Endothelial cell of umbilical vein (primary cell): ENCODE measurements at regions not wholly inside any gene's neighbourhood (a gene's known extent, or its start where the extent isn't known, plus 50 kb on each side); places are given as distances from the start of the nearest gene placed in this dataset.

ENCODE experiments used
- BruUV-seq: library from RNA; stranded (reverse); fragments of 400-500 nt; replicated peaks from 2 replicates; lab custom pipeline; 2021; lab: Mats Ljungman, UMichigan
- CTCF ChIA-PET: fragments of 300-600, 350-600 bp; sonication (Branson Sonifier 250); formaldehyde crosslinking; loops from one replicate; lab custom pipeline; 2021; ENCODE audit warnings: antibody characterized with exemption, inconsistent platforms; lab: Charles Lee
- POLR2A ChIA-PET: fragments of 300-600, 350-600 bp; sonication (Branson Sonifier 250); formaldehyde crosslinking; loops from one replicate; lab custom pipeline; 2021; ENCODE audit warnings: antibody characterized with exemption, inconsistent platforms; lab: Charles Lee
- DNase-seq: peaks from one replicate; pipeline ENCODE4 v3.0.0-alpha.2; 2011; ENCODE audit warnings: low read depth, low spot score
- FAIRE-seq: peaks from 2 replicates; lab custom pipeline; 2011; peaks lifted over from hg19 to GRCh38; lab: Jason Lieb, UNC
- H2AFZ ChIP-seq: 2 replicates; pipeline ENCODE4 v1.6.0; 2012; ENCODE audit warnings: low read depth, low read length, control low read depth, inconsistent platforms
- H3K27ac ChIP-seq: 2 replicates; pipeline ENCODE4 v1.5.1; 2011; ENCODE audit warnings: low read depth, mild to moderate bottlenecking, control low read depth, low read length, moderate library complexity; ENCODE audit not compliant: insufficient read depth
- H3K27me3 ChIP-seq, 2 experiments: 2 replicates each; pipeline versions ENCODE4 v1.6.0 to v1.6.1; 2011; ENCODE audit warnings: low read length in 2 of 2, mixed read lengths in 1 of 2; ENCODE audit not compliant: control insufficient read depth in 2 of 2, insufficient read depth in 2 of 2
- H3K36me3 ChIP-seq, 2 experiments: 2 replicates in 1 of 2; 3 replicates in 1 of 2; pipeline ENCODE4 v1.5.1; 2011; ENCODE audit warnings: low read length in 2 of 2, mild to moderate bottlenecking in 1 of 2, moderate library complexity in 1 of 2; ENCODE audit not compliant: control insufficient read depth in 2 of 2, insufficient read depth in 2 of 2; ENCODE audit errors: extremely low read depth in 1 of 2
- H3K4me1 ChIP-seq: 3 replicates; pipeline ENCODE4 v1.5.1; 2011; ENCODE audit warnings: mild to moderate bottlenecking, low read length; ENCODE audit not compliant: control insufficient read depth, insufficient read depth; ENCODE audit errors: extremely low read depth
- H3K4me2 ChIP-seq: 2 replicates; pipeline ENCODE4 v1.6.1; 2011; ENCODE audit warnings: low read length, control low read depth, mixed read lengths; ENCODE audit not compliant: insufficient read depth
- H3K4me3 ChIP-seq, 3 experiments: fragments of 200-600 bp in 1 of 3; sonication (generic), shearing (Covaris generic) in 1 of 3; replicated peaks in 1 of 3; 2 replicates each; pipeline ENCODE4 v1.5.1; 2011 to 2016; ENCODE audit warnings: control low read depth in 3 of 3, low read length in 3 of 3, mild to moderate bottlenecking in 2 of 3, inconsistent platforms in 1 of 3, low read depth in 1 of 3, moderate library complexity in 1 of 3; ENCODE audit not compliant: insufficient read depth in 1 of 3
- H3K79me2 ChIP-seq: 2 replicates; pipeline ENCODE4 v1.6.0; 2012; ENCODE audit warnings: low read length, inconsistent platforms; ENCODE audit not compliant: control insufficient read depth, insufficient read depth
- H3K9ac ChIP-seq: replicated peaks from 2 replicates; pipeline ENCODE3; 2011; ENCODE audit warnings: low read length, control low read depth; ENCODE audit not compliant: insufficient read depth; ENCODE audit errors: extremely low read depth
- H3K9me1 ChIP-seq: replicated peaks from 3 replicates; pipeline ENCODE4 v1.6.0; 2011; ENCODE audit warnings: mild to moderate bottlenecking, low read length; ENCODE audit not compliant: control insufficient read depth, insufficient read depth; ENCODE audit errors: extremely low read depth
- H3K9me3 ChIP-seq: replicated peaks from 2 replicates; pipeline ENCODE4 v1.5.1; 2012; ENCODE audit warnings: low read length, inconsistent platforms; ENCODE audit not compliant: control insufficient read depth, insufficient read depth
- H4K20me1 ChIP-seq: replicated peaks from 2 replicates; pipeline ENCODE3; 2011; ENCODE audit warnings: mild to moderate bottlenecking, low read length; ENCODE audit not compliant: control insufficient read depth, insufficient read depth; ENCODE audit errors: extremely low read depth
- CTCF ChIP-seq, 2 donors: IDR thresholded peaks; 1 replicate in 1 of 2; 2 replicates in 1 of 2; pipeline ENCODE4 v1.5.1; 2011; ENCODE audit warnings: low read length in 2 of 2, mild to moderate bottlenecking in 2 of 2, moderate library complexity in 2 of 2, control low read depth in 1 of 2, inconsistent platforms in 1 of 2, low read depth in 1 of 2; ENCODE audit not compliant: insufficient read depth in 1 of 2; ENCODE audit errors: extremely low read depth in 1 of 2
- EZH2 ChIP-seq: IDR thresholded peaks from 2 replicates; pipeline ENCODE4 v1.6.1; 2012; ENCODE audit warnings: borderline replicate concordance, low read depth, mild to moderate bottlenecking, moderate library complexity, low read length, inconsistent platforms; ENCODE audit not compliant: severe bottlenecking
- FOS ChIP-seq: IDR thresholded peaks from 2 replicates; pipeline ENCODE4 v1.6.1; 2011; ENCODE audit warnings: mild to moderate bottlenecking, low read length, moderate library complexity, borderline replicate concordance; ENCODE audit not compliant: insufficient read depth
- GATA2 ChIP-seq: IDR thresholded peaks from 2 replicates; pipeline ENCODE4 v1.7.0; 2011; ENCODE audit warnings: low read depth, mild to moderate bottlenecking, moderate library complexity, mixed read lengths, low read length; ENCODE audit not compliant: insufficient read length, insufficient read depth
- JUN ChIP-seq: IDR thresholded peaks from 2 replicates; pipeline ENCODE4 v1.6.1; 2011; ENCODE audit warnings: borderline replicate concordance, low read depth; ENCODE audit not compliant: insufficient read length, insufficient read depth
- MAX ChIP-seq: IDR thresholded peaks from 2 replicates; pipeline ENCODE4 v1.6.1; 2011; ENCODE audit not compliant: insufficient read depth, insufficient read length
- MYC ChIP-seq: IDR thresholded peaks from one replicate; pipeline ENCODE4 v1.6.1; 2011; ENCODE audit warnings: mild to moderate bottlenecking, low read depth, low read length
- POLR2A ChIP-seq: IDR thresholded peaks from 2 replicates; pipeline ENCODE4 v1.6.1; 2012; ENCODE audit warnings: low read depth, mild to moderate bottlenecking, control low read depth, low read length
- POLR2AphosphoS5 ChIP-seq: IDR thresholded peaks from 2 replicates; pipeline ENCODE4 v1.6.1; 2012; ENCODE audit warnings: low read depth, mild to moderate bottlenecking, control low read depth, low read length, moderate library complexity; ENCODE audit not compliant: insufficient read depth
- dilution Hi-C: fragments of 300-500 bp; cut with MboI; formaldehyde crosslinking; loops from one replicate; pipeline ENCODE4 v1.15.0; 2019; ENCODE audit warnings: low sequenced_read_pairs; ENCODE audit not compliant: extremely low pct_ligation_motif_present
- intact Hi-C: fragments of 100-400 bp; cut with micrococcal nuclease; formaldehyde crosslinking; loops from one replicate; pipeline ENCODE4 v1.10.0; 2022

GRCh38 chr2:108154366-108155061 is 85.3 kb upstream of the SULT1C3 start:
- Histone ChIP-seq H3K9ac (no peak overlapping the region), H3K36me3 (no peaks in the 10 kb centered on the region), H3K27me3 (no peaks in the 10 kb centered on the region), H3K9me3 (no peaks in the 10 kb centered on the region), H3K27ac (no peak overlapping the region), H3K4me1 (no peaks in the 10 kb centered on the region), H3K79me2 (no peaks in the 10 kb centered on the region), H3K9me1 (no peaks in the 10 kb centered on the region), H3K4me3 (no peak overlapping the region), H3K4me2 (no peak overlapping the region), H2AFZ (no peak overlapping the region), H4K20me1 (no peaks in the 10 kb centered on the region)
- dilution Hi-C loops (no loop called here), intact Hi-C loops (no loop called here)
- no TSS peak for BruUV-seq
- ChIA-PET CTCF (no interaction called here), POLR2A (no interaction called here)
- DNase-seq (no peak), FAIRE-seq (no peak)
- TF ChIP-seq POLR2A (no peak), EZH2 (no peak), GATA2 (no peak), FOS (no peak), POLR2AphosphoS5 (no peak)

GRCh38 chr2:108161298-108161697 is 78.5 kb upstream of the SULT1C3 start:
- H3K79me2 ChIP-seq = no peaks in the 10 kb centered on the region
- no peak overlapping the region for H3K4me2 ChIP-seq
- H2AFZ ChIP-seq = no peak overlapping the region
- intact Hi-C loops (no loop called here), dilution Hi-C loops (no loop called here)
- no peak for FAIRE-seq
- no peak for DNase-seq
- H3K9ac ChIP-seq = no peak overlapping the region
- no peak for TF ChIP-seq JUN
- TF ChIP-seq POLR2A = no peak
- no peak for TF ChIP-seq MAX
- no peak for TF ChIP-seq POLR2AphosphoS5
- TF ChIP-seq MYC = no peak
- no peak for TF ChIP-seq EZH2
- TF ChIP-seq CTCF (IDR thresholded peaks at IDR 0.05; ENCODE audit: extremely low read depth in 1 of 2, insufficient read depth in 1 of 2, low read depth in 1 of 2, low read length in 2 of 2) = no peak
- TF ChIP-seq FOS = no peak
- TF ChIP-seq GATA2 = no peak
- H3K9me3 ChIP-seq = no peaks in the 10 kb centered on the region
- no peaks in the 10 kb centered on the region for H3K4me1 ChIP-seq
- no peak overlapping the region for H3K27ac ChIP-seq
- no peaks in the 10 kb centered on the region for H4K20me1 ChIP-seq
- BruUV-seq = no TSS peak
- H3K27me3 ChIP-seq = no peaks in the 10 kb centered on the region
- H3K4me3 ChIP-seq = no peak overlapping the region
- H3K9me1 ChIP-seq = no peaks in the 10 kb centered on the region
- H3K36me3 ChIP-seq = no peaks in the 10 kb centered on the region
- POLR2A ChIA-PET = no interaction called here
- CTCF ChIA-PET = no interaction called here
